ENCODE measurements at regions not wholly inside any gene's neighbourhood (a gene's known extent, or its start where the extent isn't known, plus 50 kb on each side); places are given as distances from the start of the nearest gene placed in this dataset.
"Not testable (repeated sequence)": the region's sequence is repeated elsewhere in the genome, so short reads cannot be mapped to it uniquely, and the experiment has no call there.

DNA sequence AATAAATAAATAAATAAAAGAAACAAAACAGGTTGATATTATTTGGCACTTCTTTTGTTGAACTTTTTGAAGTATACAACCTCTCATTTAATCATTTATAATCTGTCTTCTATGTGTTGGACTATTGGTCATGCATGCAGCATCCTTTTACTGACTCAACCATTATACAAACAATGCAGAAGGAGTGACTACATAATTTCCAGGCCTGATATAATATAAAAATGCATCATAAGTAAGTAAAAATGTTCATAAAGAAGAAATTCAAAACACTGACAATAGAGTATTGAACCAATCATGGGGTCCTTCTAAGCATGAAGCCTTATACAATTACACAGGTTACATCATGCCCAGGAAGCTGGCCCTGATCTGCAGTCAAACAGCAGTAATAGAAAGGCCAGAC, 141.5 kb upstream of the FN1 start:
- no peak for DNase-seq

DNA sequence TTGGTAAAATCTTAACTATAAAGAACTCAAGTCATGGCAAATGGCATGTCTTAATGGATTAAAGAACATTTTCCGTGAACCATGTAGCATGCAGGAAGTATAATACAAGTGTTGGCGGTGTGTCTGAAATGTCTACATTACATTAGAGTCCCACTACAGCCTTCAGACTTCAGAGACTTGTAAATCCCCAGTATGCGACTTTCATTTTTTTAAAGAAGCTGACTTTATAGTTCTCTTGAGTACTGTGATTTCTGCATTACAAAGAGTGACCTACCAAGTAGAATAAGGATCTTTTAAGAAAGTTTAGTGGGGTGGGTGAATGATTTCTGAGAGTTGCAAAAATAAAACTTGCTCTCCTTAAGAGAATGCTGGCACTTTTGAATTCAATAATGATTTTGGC, 140.7 kb upstream of the FN1 start:
- DNase-seq: no peak

DNA sequence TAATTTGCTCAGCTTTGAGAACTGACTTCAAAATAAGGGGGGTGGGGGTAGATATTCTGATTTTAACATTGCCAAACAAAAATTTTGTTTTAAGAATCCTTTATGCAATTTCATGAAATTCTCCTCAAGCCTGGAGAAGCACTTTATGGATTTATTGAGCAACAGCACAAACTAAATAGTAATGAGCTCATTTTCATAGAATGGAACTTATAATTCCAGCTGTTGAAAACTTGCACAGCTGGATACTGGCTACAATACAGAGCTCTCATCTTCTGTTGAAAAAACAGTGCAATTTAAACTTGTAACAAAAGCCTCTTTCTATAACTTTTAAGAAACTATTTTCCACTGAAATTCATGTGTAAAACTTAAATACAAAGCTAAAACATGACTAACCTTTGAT, 137.6 kb upstream of the FN1 start:
- DNase-seq: no peak

GRCh38 chr2:215572341-215572848, 136.5 kb upstream of the FN1 start:
- DNase-seq: no peak

DNA sequence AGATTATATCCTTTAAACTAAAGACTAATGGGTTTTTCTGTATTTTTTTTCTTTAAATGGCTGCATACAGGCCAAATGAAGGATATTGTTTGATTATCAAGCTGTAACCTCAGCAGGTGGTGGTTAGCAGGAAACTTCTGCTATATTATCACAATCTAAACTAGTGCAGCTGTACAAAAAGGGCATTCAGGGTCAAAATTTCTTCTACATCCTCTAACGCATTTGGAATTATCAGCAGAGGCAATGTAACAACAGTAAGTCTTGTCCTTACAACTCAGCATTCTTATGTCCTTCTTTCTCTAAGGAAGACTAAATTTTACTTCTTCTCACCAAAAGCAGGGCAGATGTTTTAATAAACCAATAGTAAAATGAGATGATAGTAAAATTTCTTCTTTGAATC, 135.8 kb upstream of the FN1 start:
- no peak for DNase-seq

- DNase-seq: no peak
Measured at GRCh38 chr2:215567504-215567903, 131.6 kb upstream of the FN1 start.

GRCh38 chr2:215565897-215566296, 130.0 kb upstream of the FN1 start:
- no peak for DNase-seq

- DNase-seq: no peak
Measured at GRCh38 chr2:215557701-215558100, 121.8 kb upstream of the FN1 start.

DNA sequence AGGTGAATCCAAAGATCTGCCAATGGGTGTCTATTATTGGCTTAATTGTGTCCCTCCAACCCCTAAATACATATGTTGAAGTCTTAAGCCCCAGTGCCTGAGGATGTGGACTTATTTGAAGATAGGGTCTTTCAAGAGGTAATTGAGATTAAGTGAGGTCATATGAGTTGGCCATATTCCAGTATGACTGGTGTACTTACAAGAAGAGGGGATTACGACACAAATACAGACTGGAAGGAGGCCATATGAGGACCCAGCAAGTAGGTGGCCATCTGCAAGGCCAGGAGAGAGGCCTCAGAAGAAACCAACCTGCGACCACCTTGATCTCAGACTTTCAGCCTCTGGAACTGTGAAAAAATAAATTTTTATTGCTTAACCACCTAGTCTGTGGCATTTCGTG, 121.1 kb upstream of the FN1 start:
- no peak for DNase-seq

DNA sequence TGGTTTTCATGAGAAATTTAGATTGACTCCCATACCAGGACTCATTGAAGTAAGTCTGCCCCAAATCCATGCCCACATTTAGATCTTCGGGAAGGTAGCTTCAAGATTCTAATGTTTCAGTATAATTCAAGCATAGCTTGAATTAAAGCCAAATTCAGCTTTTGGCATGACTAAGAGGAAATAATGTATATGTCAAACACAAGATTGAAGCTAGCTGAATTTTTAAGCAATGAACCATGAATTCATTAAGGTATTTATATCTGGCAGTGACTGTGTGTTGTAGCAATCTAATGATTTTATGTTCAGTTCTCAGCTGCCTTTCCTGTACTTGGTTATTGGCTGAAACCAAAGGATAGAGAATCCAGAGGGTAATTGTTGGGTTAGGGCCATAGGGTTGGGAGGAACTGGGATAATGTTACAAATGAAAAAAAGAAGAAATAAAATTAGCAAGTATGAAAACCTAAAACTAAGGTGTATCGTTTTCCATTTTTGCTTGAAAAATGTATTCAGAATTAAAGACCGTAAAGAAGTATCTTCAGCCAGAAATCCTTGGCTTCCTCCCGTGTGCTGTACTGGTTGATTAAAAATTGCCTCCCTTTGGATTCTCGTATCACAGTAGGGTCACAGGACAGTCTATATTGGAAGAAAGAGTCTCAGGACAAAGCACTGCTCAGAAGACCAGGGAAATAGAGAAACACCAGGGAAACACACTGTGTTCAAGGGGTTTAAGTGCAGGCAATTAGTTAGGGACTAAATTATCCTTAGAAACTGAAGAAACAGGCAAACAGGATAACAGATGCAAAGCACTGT, 119.0 kb upstream of the FN1 start:
- no peak for DNase-seq

DNA sequence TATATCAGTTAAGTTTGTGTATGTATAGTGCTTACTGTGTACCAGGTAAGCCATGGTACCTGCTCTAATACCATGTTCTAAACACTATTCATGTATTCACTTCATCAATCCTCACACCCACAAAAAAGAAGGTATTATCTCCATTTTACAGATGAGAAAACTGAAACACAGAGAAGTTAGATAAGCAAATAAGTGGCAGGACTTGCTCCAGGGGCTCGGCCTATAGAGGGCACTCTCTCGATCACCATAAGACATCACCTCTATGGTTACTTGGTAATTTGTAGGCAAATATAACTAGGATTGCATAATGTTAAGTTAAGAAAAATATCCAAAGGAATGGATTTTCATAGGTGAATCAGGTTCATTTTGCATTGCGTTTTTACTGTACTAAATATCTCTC, 118.1 kb upstream of the FN1 start:
- no peak for DNase-seq

GRCh38 chr2:215552144-215552580, 116.3 kb upstream of the FN1 start:
- no peak for DNase-seq

DNA sequence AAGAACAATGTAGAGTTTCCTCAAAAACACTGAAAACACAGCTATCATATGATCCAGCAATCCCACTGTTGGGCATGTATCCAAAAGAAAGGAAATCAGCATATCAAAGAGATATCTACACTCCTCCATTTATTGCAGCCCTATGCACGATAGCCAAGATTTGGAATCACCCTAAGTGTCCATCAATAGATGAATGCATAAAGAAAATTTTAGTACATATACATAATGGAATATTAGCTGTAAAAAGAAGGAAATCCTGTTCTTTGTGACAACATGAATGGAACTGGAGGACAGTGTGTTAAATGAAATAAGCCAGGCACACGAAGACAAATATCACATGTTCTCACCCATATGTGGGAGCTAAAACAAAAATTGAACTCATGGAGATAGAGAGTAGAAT, 114.5 kb upstream of the FN1 start:
- no peak for DNase-seq

- no peak for DNase-seq
Measured at GRCh38 chr2:215548714-215549113, 112.8 kb upstream of the FN1 start.

GRCh38 chr2:215542690-215543089, 106.8 kb upstream of the FN1 start:
- no peak for DNase-seq

- DNase-seq: no peak
Measured at GRCh38 chr2:215540658-215541057, 104.8 kb upstream of the FN1 start.

DNA sequence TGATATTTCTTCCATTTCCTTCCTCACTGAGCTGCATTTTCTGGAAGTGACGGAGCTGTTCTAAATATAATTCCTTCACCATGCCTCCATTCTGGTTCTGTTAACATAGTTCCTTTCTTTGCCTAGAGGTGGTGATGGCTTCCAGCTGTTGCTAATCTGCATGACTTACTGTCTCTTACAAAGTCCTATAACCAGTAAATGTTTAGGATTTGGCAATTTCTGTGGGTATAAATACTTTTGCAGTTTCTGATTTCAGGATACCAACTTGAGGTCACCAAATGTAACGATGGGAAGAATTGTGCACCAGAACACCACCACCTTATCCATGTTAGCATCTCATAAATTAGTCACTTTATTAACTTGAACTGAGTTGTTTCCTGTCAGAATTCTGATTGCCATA, 101.7 kb upstream of the FN1 start:
- DNase-seq: no peak

GRCh38 chr2:215536510-215536909, 100.6 kb upstream of the FN1 start:
- DNase-seq: no peak

DNA sequence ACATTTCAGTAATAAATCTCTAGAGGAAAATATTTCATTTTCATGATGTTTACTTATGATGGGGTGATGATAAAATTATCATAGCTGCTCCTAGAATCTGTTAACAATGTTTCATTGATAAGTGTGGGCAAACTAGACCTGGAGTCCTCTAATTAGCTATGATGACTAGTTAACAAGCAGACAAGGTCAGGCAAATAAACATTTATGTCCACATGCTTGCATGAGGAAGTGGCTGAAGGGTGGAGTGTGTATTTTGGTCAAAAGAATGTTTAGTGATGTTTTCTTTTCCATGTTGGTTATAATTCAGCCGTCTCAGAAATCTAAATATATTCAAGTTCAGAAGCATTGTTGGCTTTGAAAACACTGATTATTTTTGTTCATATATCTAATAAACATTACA, 99.9 kb upstream of the FN1 start:
- no peak for DNase-seq

GRCh38 chr2:215535125-215535668, 99.3 kb upstream of the FN1 start:
- DNase-seq: no peak

- not testable (repeated sequence) for DNase-seq
Measured at GRCh38 chr2:215533716-215534115, 97.8 kb upstream of the FN1 start.

GRCh38 chr2:215532844-215533243, 97.0 kb upstream of the FN1 start:
- no peak for DNase-seq

DNA sequence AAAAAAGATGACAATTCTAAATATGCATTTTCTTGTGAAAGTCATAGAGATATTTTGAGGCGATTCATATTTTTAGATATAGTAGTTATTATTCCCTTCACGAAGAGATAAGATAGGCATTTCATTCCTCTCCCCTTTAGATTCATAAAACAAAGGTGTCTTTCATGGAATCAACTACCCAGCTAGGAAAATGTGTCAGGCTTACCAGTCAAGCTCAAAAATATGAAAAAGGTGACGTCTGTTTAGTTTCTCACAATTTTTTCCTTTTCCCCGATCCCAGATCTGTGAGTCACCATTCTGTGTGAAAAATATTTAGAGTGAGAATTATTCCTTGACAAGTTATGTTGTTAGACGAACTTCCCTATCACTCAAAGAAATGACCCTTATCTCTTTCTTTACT, 95.4 kb upstream of the FN1 start:
- no peak for DNase-seq

- no peak for DNase-seq
Measured at GRCh38 chr2:215530191-215530968, 94.5 kb upstream of the FN1 start.

All from activated CD4-positive, alpha-beta T cell treated with anti-CD3 and anti-CD28 coated beads, Interleukin-2, amount 50 U/mL, for 16 hours (primary cell).